PC-9 (cell line): ENCODE measurements at regions not wholly inside any gene's neighbourhood (a gene's known extent, or its start where the extent isn't known, plus 50 kb on each side); places are given as distances from the start of the nearest gene placed in this dataset.

ENCODE experiments used
- BruUV-seq: library from RNA; stranded (reverse); fragments of 400-500 nt; replicated peaks from 2 replicates; lab custom pipeline; 2021; lab: Mats Ljungman, UMichigan
- CTCF ChIA-PET: fragments of 300-600 bp; sonication (Branson Sonifier 250); formaldehyde crosslinking; loops from one replicate; lab custom pipeline; 2022; ENCODE audit warnings: antibody characterized with exemption; lab: Charles Lee
- POLR2A ChIA-PET: fragments of 300-600 bp; sonication (Branson Sonifier 250); formaldehyde crosslinking; loops from one replicate; lab custom pipeline; 2022; ENCODE audit warnings: antibody characterized with exemption; ENCODE audit not compliant: unreplicated experiment; lab: Charles Lee
- DNase-seq, 2 experiments: peaks; one replicate each; pipeline versions ENCODE4 v3.0.0 to v3.0.0-alpha.2; 2015 to 2022; ENCODE audit warnings: mixed read lengths in 1 of 2
- H2AFZ ChIP-seq: fragments of 200-600 bp; sonication (generic); 2 replicates; pipeline ENCODE4 v1.8.1; 2017; ENCODE audit warnings: antibody characterized with exemption
- H3F3A ChIP-seq: fragments of 200-600 bp; sonication (generic); 2 replicates; pipeline ENCODE4 v1.8.1; 2017; ENCODE audit warnings: antibody characterized with exemption, mild to moderate bottlenecking, low read depth; ENCODE audit not compliant: insufficient read depth
- H3K27ac ChIP-seq: fragments of 200-600 bp; sonication (generic); 2 replicates; pipeline ENCODE4 v1.6.1; 2016; ENCODE audit warnings: mixed run types
- H3K27me3 ChIP-seq: fragments of 200-600 bp; sonication (generic); 2 replicates; pipeline ENCODE4 v1.6.1; 2016; ENCODE audit warnings: low read depth, mixed run types; ENCODE audit not compliant: insufficient read depth
- H3K36me3 ChIP-seq: fragments of 200-600 bp; sonication (generic); 2 replicates; pipeline ENCODE4 v1.6.1; 2016; ENCODE audit warnings: low read depth, mixed run types
- H3K4me1 ChIP-seq: fragments of 200-600 bp; sonication (generic); replicated peaks from 2 replicates; pipeline ENCODE4 v1.6.1; 2016; ENCODE audit warnings: mixed run types; ENCODE audit not compliant: insufficient read depth
- H3K4me2 ChIP-seq: fragments of 200-600 bp; sonication (generic); 2 replicates; pipeline ENCODE4 v1.6.1; 2017; ENCODE audit warnings: mixed run types
- H3K4me3 ChIP-seq: fragments of 200-600 bp; sonication (generic); 2 replicates; pipeline ENCODE4 v1.6.1; 2016; ENCODE audit warnings: mixed run types
- H3K79me2 ChIP-seq: fragments of 200-600 bp; sonication (generic); 2 replicates; pipeline ENCODE4 v1.6.1; 2017; ENCODE audit warnings: low read depth, mixed run types
- H3K9me2 ChIP-seq: fragments of 200-600 bp; sonication (generic); 2 replicates; pipeline ENCODE4 v1.8.1; 2017; ENCODE audit warnings: mild to moderate bottlenecking; ENCODE audit not compliant: insufficient read depth
- H3K9me3 ChIP-seq: fragments of 200-600 bp; sonication (generic); 2 replicates; pipeline ENCODE4 v1.8.1; 2016; ENCODE audit warnings: low read depth; ENCODE audit not compliant: insufficient read depth
- H4K20me1 ChIP-seq: fragments of 200-600 bp; sonication (generic); 2 replicates; pipeline ENCODE4 v1.8.1; 2017; ENCODE audit not compliant: insufficient read depth
- EZH2 ChIP-seq: fragments of 200-600 bp; sonication (generic); IDR thresholded peaks from 2 replicates; pipeline ENCODE4 v1.8.0; 2017; ENCODE audit warnings: antibody characterized with exemption, low read depth
- intact Hi-C: fragments of 100-400 bp; cut with micrococcal nuclease; formaldehyde crosslinking; loops from one replicate; pipeline ENCODE4 v1.10.0; 2022; ENCODE audit not compliant: unreplicated experiment
- TF ChIP-seq, protein P1 (sequence below): fragments of 200-600 bp; sonication (generic); conservative IDR thresholded peaks from 2 replicates; pipeline ENCODE4 v1.6.1; 2017; ENCODE audit warnings: mixed run types, antibody characterized with exemption, mild to moderate bottlenecking, moderate library complexity

GRCh38 chr14:66405158-66405557 lies 81.0 kb upstream of the CCDC196 start:
- no peaks in the 10 kb centered on the region for H3K4me1 ChIP-seq
- no peak overlapping the region for H3K4me3 ChIP-seq
- no peaks in the 10 kb centered on the region for H3K9me2 ChIP-seq
- intact Hi-C loops, result no loop called here
- DNase-seq, result peak in 1 of 2 experiments; percentile 20
- H2AFZ ChIP-seq, result no peak overlapping the region
- no peaks in the 10 kb centered on the region for H3K36me3 ChIP-seq
- H4K20me1 ChIP-seq, result no peaks in the 10 kb centered on the region
- no peaks in the 10 kb centered on the region for H3F3A ChIP-seq
- POLR2A ChIA-PET, result no interaction called here
- CTCF ChIA-PET, result interaction anchor here (1.0 kb wide), 1 partner anchor 45 kb away, joined by 3 read pairs; no protein-coding TSS in a partner anchor
- TF ChIP-seq, protein P1, sequence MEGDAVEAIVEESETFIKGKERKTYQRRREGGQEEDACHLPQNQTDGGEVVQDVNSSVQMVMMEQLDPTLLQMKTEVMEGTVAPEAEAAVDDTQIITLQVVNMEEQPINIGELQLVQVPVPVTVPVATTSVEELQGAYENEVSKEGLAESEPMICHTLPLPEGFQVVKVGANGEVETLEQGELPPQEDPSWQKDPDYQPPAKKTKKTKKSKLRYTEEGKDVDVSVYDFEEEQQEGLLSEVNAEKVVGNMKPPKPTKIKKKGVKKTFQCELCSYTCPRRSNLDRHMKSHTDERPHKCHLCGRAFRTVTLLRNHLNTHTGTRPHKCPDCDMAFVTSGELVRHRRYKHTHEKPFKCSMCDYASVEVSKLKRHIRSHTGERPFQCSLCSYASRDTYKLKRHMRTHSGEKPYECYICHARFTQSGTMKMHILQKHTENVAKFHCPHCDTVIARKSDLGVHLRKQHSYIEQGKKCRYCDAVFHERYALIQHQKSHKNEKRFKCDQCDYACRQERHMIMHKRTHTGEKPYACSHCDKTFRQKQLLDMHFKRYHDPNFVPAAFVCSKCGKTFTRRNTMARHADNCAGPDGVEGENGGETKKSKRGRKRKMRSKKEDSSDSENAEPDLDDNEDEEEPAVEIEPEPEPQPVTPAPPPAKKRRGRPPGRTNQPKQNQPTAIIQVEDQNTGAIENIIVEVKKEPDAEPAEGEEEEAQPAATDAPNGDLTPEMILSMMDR, result no peak
- TF ChIP-seq EZH2, result no peak
- BruUV-seq, result no TSS peak
- H3K4me2 ChIP-seq, result no peak overlapping the region
- no peak overlapping the region for H3K27ac ChIP-seq
- no peaks in the 10 kb centered on the region for H3K79me2 ChIP-seq
- H3K9me3 ChIP-seq, result no peaks in the 10 kb centered on the region
- no peaks in the 10 kb centered on the region for H3K27me3 ChIP-seq

DNA sequence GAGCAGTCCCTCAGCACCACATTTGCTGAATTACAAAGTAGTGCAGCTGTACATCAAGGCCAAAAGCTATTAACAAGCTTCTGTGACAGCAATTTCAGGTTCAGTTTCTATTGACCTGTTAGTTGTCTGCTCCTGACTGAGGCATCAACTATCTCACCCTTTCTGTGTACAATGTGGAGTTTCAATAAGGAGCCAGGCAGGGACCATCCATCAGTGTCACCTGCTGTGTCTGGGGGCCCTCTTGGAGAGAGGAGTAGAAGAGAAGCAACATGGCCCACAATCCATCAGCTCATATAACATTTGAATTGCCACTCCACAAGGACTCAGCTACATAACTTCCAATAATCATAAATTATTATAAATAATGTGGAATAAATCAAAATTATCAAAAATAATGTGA lies 72.3 kb upstream of the CCDC196 start:
- Histone ChIP-seq H3K36me3 (no peaks in the 10 kb centered on the region), H3F3A (no peaks in the 10 kb centered on the region), H3K27ac (no peak overlapping the region), H2AFZ (no peak overlapping the region), H3K9me2 (0 out of 2 replicates have a peak, but pooled peaks cover 4% of the 10 kb centered on the region), H3K9me3 (0 out of 2 replicates have a peak, but pooled peaks cover 5% of the 10 kb centered on the region), H3K4me1 (no peaks in the 10 kb centered on the region), H3K4me3 (no peak overlapping the region), H4K20me1 (no peaks in the 10 kb centered on the region), H3K79me2 (no peaks in the 10 kb centered on the region), H3K27me3 (no peaks in the 10 kb centered on the region), H3K4me2 (no peak overlapping the region)
- POLR2A ChIA-PET, result no interaction called here
- CTCF ChIA-PET, result no interaction called here
- peak in 1 of 2 experiments; percentile 8 for DNase-seq
- TF ChIP-seq EZH2, result no peak
- TF ChIP-seq, protein P1, result no peak
- intact Hi-C loops, result no loop called here
- BruUV-seq, result no TSS peak

DNA sequence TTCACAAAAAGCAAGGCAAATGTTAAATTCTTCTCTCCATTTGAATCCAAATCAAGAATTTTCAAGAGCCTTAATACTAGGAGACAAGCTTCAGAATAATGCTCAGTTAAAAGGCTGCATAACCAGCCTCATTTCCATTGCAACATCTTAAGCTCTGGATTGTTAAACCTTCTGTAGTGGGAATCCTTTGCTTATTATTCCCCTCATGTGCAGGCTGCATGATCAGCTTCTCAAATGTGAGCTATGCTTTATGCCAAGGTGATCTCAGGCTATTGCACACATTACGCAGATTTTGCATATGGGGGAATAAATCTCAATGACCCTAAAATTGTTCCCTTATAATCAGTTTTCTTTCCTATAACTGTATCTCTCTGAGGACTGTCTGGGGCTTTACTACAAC lies 71.7 kb upstream of the CCDC196 start:
- no peaks in the 10 kb centered on the region for H4K20me1 ChIP-seq
- 0 out of 2 replicates have a peak, but pooled peaks cover 5% of the 10 kb centered on the region for H3K9me3 ChIP-seq
- intact Hi-C loops, result no loop called here
- no peaks in the 10 kb centered on the region for H3F3A ChIP-seq
- no peaks in the 10 kb centered on the region for H3K36me3 ChIP-seq
- peak in 1 of 2 experiments; percentile 8 for DNase-seq
- no peaks in the 10 kb centered on the region for H3K79me2 ChIP-seq
- H3K4me2 ChIP-seq, result no peak overlapping the region
- H3K4me3 ChIP-seq, result no peak overlapping the region
- H3K9me2 ChIP-seq, result 0 out of 2 replicates have a peak, but pooled peaks cover 4% of the 10 kb centered on the region
- TF ChIP-seq, protein P1, result no peak
- no peak for TF ChIP-seq EZH2
- H2AFZ ChIP-seq, result no peak overlapping the region
- ChIA-PET POLR2A (no interaction called here), CTCF (interaction anchor here (0.6 kb wide), 1 partner anchor 722 kb away, joined by 3 read pairs; no protein-coding TSS in a partner anchor)
- H3K27me3 ChIP-seq, result no peaks in the 10 kb centered on the region
- no TSS peak for BruUV-seq
- no peak overlapping the region for H3K27ac ChIP-seq
- H3K4me1 ChIP-seq, result no peaks in the 10 kb centered on the region
